GM21717 (cell line): ENCODE measurements at regions not wholly inside any gene's neighbourhood (a gene's known extent, or its start where the extent isn't known, plus 50 kb on each side); places are given as distances from the start of the nearest gene placed in this dataset.

ENCODE experiments used
- ATAC-seq: cut with Tn5 transposase; IDR thresholded peaks from one replicate; pipeline ENCODE4 v1.9.1; 2021; ENCODE audit warnings: mild to moderate bottlenecking, moderate library complexity; ENCODE audit not compliant: unreplicated experiment

GRCh38 chr15:95998935-95999334 lies 331.6 kb upstream of the NR2F2 start:
- no peak for ATAC-seq

- ATAC-seq = no peak
These were observed 327.3 kb upstream of the NR2F2 start for GRCh38 chr15:96002890-96003859.

GRCh38 chr15:96005906-96006305 lies 324.6 kb upstream of the NR2F2 start:
- no peak for ATAC-seq

- no peak for ATAC-seq
These were observed 319.4 kb upstream of the NR2F2 start for GRCh38 chr15:96011136-96011535.

GRCh38 chr15:96014939-96015338 lies 315.6 kb upstream of the NR2F2 start:
- ATAC-seq = no peak

- ATAC-seq = no peak
These were observed 311.4 kb upstream of the NR2F2 start for GRCh38 chr15:96019114-96019513.

- no peak for ATAC-seq
These were observed 310.4 kb upstream of the NR2F2 start for GRCh38 chr15:96020133-96020532.

GRCh38 chr15:96020797-96021196 lies 309.7 kb upstream of the NR2F2 start:
- no peak for ATAC-seq

- no peak for ATAC-seq
These were observed 307.4 kb upstream of the NR2F2 start for GRCh38 chr15:96023081-96023480.

- no peak for ATAC-seq
These were observed 303.0 kb upstream of the NR2F2 start for GRCh38 chr15:96027501-96027900.

GRCh38 chr15:96028620-96029019 lies 301.9 kb upstream of the NR2F2 start:
- no peak for ATAC-seq

- no peak for ATAC-seq
These were observed 301.3 kb upstream of the NR2F2 start for GRCh38 chr15:96029172-96029571.

- peak; percentile 63 for ATAC-seq
These were observed 298.9 kb upstream of the NR2F2 start for GRCh38 chr15:96031426-96032110.

- no peak for ATAC-seq
These were observed 295.4 kb upstream of the NR2F2 start for GRCh38 chr15:96035091-96035490.

GRCh38 chr15:96035635-96036034 lies 294.9 kb upstream of the NR2F2 start:
- no peak for ATAC-seq

- peak; percentile 62 for ATAC-seq
These were observed 292.9 kb upstream of the NR2F2 start for GRCh38 chr15:96037584-96037983.

- ATAC-seq = no peak
These were observed 292.4 kb upstream of the NR2F2 start for GRCh38 chr15:96038131-96038530.

- no peak for ATAC-seq
These were observed 291.9 kb upstream of the NR2F2 start for GRCh38 chr15:96038650-96039049.

- no peak for ATAC-seq
These were observed 288.3 kb upstream of the NR2F2 start for GRCh38 chr15:96041982-96042733.

- ATAC-seq = peak; percentile 79
These were observed 287.7 kb upstream of the NR2F2 start for GRCh38 chr15:96042734-96043224.

GRCh38 chr15:96043591-96044171 lies 286.8 kb upstream of the NR2F2 start:
- no peak for ATAC-seq
